ENCODE measurements at regions not wholly inside any gene's neighbourhood (a gene's known extent, or its start where the extent isn't known, plus 50 kb on each side); places are given as distances from the start of the nearest gene placed in this dataset.

- DNase-seq, result no peak
These were observed 278.7 kb upstream of the ZNF521 start for GRCh38 chr18:25630682-25631081.

GRCh38 chr18:25621682-25622081 lies 269.7 kb upstream of the ZNF521 start:
- DNase-seq, result no peak

GRCh38 chr18:25621144-25621543 lies 269.2 kb upstream of the ZNF521 start:
- no peak for DNase-seq

- DNase-seq, result no peak
These were observed 262.2 kb upstream of the ZNF521 start for GRCh38 chr18:25614168-25614567.

- no peak for DNase-seq
These were observed 260.5 kb upstream of the ZNF521 start for GRCh38 chr18:25612466-25612865.

GRCh38 chr18:25608091-25608490 lies 256.1 kb upstream of the ZNF521 start:
- no peak for DNase-seq

- DNase-seq, result no peak
These were observed 253.1 kb upstream of the ZNF521 start for GRCh38 chr18:25604894-25605597.

- DNase-seq, result no peak
These were observed 252.4 kb upstream of the ZNF521 start for GRCh38 chr18:25604196-25604893.

- DNase-seq, result no peak
These were observed 247.5 kb upstream of the ZNF521 start for GRCh38 chr18:25599443-25599842.

- no peak for DNase-seq
These were observed 245.5 kb upstream of the ZNF521 start for GRCh38 chr18:25597476-25597875.

GRCh38 chr18:25595274-25596060 lies 243.5 kb upstream of the ZNF521 start:
- DNase-seq, result no peak

- no peak for DNase-seq
These were observed 242.4 kb upstream of the ZNF521 start for GRCh38 chr18:25594351-25594750.

- DNase-seq, result no peak
These were observed 240.9 kb upstream of the ZNF521 start for GRCh38 chr18:25592804-25593360.

GRCh38 chr18:25590456-25590855 lies 238.5 kb upstream of the ZNF521 start:
- DNase-seq, result no peak

GRCh38 chr18:25587545-25587944 lies 235.6 kb upstream of the ZNF521 start:
- no peak for DNase-seq

GRCh38 chr18:25568986-25569385 lies 217.0 kb upstream of the ZNF521 start:
- no peak for DNase-seq

- DNase-seq, result no peak
These were observed 212.1 kb upstream of the ZNF521 start for GRCh38 chr18:25563816-25564683.

- no peak for DNase-seq
These were observed 211.4 kb upstream of the ZNF521 start for GRCh38 chr18:25563346-25563745.

- peak; percentile 5 for DNase-seq
These were observed 210.0 kb upstream of the ZNF521 start for GRCh38 chr18:25561918-25562317.

GRCh38 chr18:25560369-25560768 lies 208.4 kb upstream of the ZNF521 start:
- no peak for DNase-seq

- no peak for DNase-seq
These were observed 205.0 kb upstream of the ZNF521 start for GRCh38 chr18:25557011-25557410.

- DNase-seq, result no peak
These were observed 201.8 kb upstream of the ZNF521 start for GRCh38 chr18:25553631-25554263.

Data from stimulated activated CD4-positive, alpha-beta T cell treated with anti-CD3 and anti-CD28 coated beads, Interleukin-15, amount 100 ng/mL, for 24 hours (primary cell).